Activated T-cell treated with anti-CD3 and anti-CD28 coated beads, Interleukin-2, amount 50 U/mL, for 72 hours (primary cell): ENCODE measurements at regions not wholly inside any gene's neighbourhood (a gene's known extent, or its start where the extent isn't known, plus 50 kb on each side); places are given as distances from the start of the nearest gene placed in this dataset.
A peak's percentile ranks its signal among the peaks of the same experiment; 100 is the strongest.

Experiments
- ATAC-seq, 2 donors: fragments of 150-1000 bp; cut with Tn5 transposase; replicated peaks in 1 of 2; 2 replicates each; pipeline ENCODE4 v1.10.0; 2021; ENCODE audit warnings: moderate library complexity in 2 of 2, mild to moderate bottlenecking in 1 of 2
- DNase-seq, 2 donors: peaks; one replicate each; pipeline ENCODE4 v3.0.0; 2021 to 2022; ENCODE audit warnings: mixed read lengths in 1 of 2
- H3K27ac Mint-ChIP-seq: one replicate; pipeline ENCODE4 v1.8.0; 2022; ENCODE audit warnings: mild to moderate bottlenecking, moderate library complexity, mixed read lengths
- H3K27me3 Mint-ChIP-seq: one replicate; pipeline ENCODE4 v1.8.0; 2022; ENCODE audit warnings: low read depth, mixed read lengths
- H3K36me3 Mint-ChIP-seq, 2 donors: one replicate each; pipeline ENCODE4 v1.8.0; 2022; ENCODE audit warnings: mixed read lengths in 2 of 2, mild to moderate bottlenecking in 1 of 2; ENCODE audit not compliant: insufficient read depth in 2 of 2
- H3K4me1 Mint-ChIP-seq: one replicate; pipeline ENCODE4 v1.8.0; 2022; ENCODE audit warnings: low read depth, mixed read lengths
- H3K4me3 Mint-ChIP-seq, 2 donors: one replicate each; pipeline ENCODE4 v1.8.0; 2022; ENCODE audit warnings: mild to moderate bottlenecking in 2 of 2, mixed read lengths in 2 of 2, moderate library complexity in 2 of 2
- H3K9me3 Mint-ChIP-seq, 2 donors: one replicate each; pipeline ENCODE4 v1.8.0; 2022; ENCODE audit warnings: mixed read lengths in 2 of 2

- no peaks in the 10 kb centered on the region for H3K4me1 Mint-ChIP-seq
Observed at GRCh38 chr2:45167920-45168629, 158.8 kb upstream of the SIX2 start.

DNA sequence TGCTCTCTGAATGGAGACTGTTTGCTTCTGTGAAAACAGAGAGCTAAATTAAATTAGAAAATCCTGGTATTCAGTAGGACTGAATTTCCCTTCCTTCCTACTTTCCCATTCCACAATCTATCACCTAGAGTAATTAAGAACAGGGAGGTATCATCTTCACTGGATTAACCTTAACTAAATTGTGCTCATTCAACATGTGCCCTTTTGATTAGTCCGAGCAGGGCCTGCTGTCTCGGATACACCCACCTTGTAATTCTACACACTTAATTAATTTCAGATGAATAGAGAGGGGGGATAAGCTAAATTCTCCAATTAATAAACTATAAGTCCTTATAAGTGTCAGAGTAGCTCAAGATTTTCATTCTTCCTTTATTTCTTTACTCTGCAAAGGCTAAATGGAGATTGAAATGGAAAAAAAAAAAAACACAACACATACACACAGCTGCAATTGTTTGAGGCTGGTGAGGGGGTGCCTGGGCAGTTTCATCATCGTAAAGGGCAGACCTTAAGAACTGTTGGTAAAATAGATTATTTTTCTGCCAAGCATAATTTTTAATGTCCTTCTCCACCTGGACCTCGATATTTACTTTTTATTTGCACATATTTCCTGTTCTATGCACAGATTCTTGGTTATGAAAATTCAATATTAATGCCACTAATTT, 157.1 kb upstream of the SIX2 start:
- Mint-ChIP-seq H3K27me3 (peaks cover 80% of the 10 kb centered on the region), H3K9me3 (no peaks in the 10 kb centered on the region), H3K4me1 (no peaks in the 10 kb centered on the region), H3K36me3 (no peaks in the 10 kb centered on the region), H3K4me3 (no peak overlapping the region), H3K27ac (no peak overlapping the region)
- DNase-seq (no peak), ATAC-seq (no peak)

More at GRCh38 chr2:45167920-45168629, 158.8 kb upstream of the SIX2 start:
- Mint-ChIP-seq H3K9me3 (no peaks in the 10 kb centered on the region), H3K4me3 (peak overlapping the region; percentile 79 to 86), H3K36me3 (no peaks in the 10 kb centered on the region), H3K27ac (no peak overlapping the region), H3K27me3 (peaks cover 81% of the 10 kb centered on the region)
- DNase-seq (no peak), ATAC-seq (no peak)

- peaks cover 70% of the 10 kb centered on the region for H3K27me3 Mint-ChIP-seq
- H3K4me1 Mint-ChIP-seq: no peaks in the 10 kb centered on the region
- ATAC-seq (no peak), DNase-seq (no peak)
- H3K4me3 Mint-ChIP-seq: no peak overlapping the region
- no peak overlapping the region for H3K27ac Mint-ChIP-seq
- H3K36me3 Mint-ChIP-seq: no peaks in the 10 kb centered on the region
- no peaks in the 10 kb centered on the region for H3K9me3 Mint-ChIP-seq
Observed at GRCh38 chr2:45162711-45163110, 153.5 kb upstream of the SIX2 start.

DNA sequence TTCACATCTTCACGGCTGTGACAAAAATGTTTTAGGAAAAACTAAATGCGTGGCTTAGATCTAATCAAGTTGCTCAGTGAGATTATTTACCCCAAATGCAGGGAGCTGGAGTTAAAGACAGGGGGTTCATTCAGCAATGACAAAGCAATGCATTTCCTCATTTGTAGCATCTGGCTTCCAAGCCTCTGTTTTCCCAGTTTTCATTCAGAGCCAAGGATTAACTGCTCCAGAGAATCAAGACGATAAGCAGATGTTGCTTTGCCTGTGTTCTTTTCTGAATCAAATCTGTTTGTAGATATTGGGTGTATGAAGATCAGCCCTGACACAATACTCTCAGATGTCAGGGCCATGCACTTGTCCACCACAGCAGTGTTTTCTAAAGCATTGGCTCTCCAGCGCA, 147.4 kb upstream of the SIX2 start:
- Mint-ChIP-seq H3K36me3 (no peaks in the 10 kb centered on the region), H3K4me1 (no peaks in the 10 kb centered on the region), H3K9me3 (no peaks in the 10 kb centered on the region), H3K4me3 (no peak overlapping the region), H3K27ac (no peak overlapping the region), H3K27me3 (peaks cover 33% of the 10 kb centered on the region)
- ATAC-seq: no peak
- DNase-seq: no peak

DNA sequence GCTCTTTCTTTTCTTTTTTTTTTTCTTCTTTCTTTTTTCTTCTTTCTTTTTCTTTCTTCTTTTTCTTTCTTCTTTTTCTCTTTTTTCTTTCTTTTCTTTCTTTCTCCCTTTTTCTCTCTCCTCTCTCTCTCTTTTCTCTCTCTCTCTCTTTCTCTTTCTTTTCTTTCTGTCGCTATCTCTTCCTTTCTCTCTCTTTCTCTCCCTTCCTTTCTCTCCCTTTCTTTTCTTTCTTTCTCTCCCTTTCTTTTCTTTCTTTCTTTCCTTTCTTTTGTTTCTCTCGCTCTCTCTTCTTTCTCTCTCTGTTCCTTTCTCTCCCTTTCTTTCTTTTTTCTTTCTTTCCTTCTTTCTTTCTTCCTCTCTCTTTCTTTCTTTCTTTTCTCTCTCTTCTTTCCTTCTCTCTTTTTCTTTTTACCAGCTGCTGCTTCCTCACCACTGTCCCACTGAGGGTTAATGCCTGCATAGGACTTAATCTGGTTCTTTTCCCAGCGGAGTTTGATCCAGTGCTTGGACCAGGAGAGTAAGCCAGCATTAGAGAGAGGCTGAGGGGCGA, 145.4 kb upstream of the SIX2 start:
- Mint-ChIP-seq H3K36me3 (no peaks in the 10 kb centered on the region), H3K27ac (peak overlapping the region; percentile 54), H3K9me3 (no peaks in the 10 kb centered on the region), H3K4me3 (no peak overlapping the region), H3K27me3 (peaks cover 26% of the 10 kb centered on the region), H3K4me1 (no peaks in the 10 kb centered on the region)
- ATAC-seq (no peak), DNase-seq (no peak)

DNA sequence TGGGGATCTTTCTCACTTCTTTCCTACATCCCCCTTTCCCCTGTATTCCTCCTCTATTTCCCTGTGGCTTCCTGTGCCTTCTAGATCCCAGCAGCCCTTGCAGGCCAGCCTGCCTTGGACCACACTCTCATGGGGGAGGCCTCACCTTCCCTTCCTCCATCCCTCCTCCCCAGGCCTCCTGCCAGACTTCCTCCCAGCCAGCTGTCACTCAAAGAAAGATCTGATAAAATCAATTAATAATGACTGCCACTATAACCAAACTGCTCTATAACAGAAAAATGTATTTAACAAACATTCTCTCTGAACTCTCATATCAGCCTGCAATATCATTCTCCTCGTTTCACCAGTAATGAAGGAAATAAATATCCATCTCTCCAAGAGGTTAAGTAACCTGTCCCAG, 144.9 kb upstream of the SIX2 start:
- no peak overlapping the region for H3K4me3 Mint-ChIP-seq
- no peaks in the 10 kb centered on the region for H3K4me1 Mint-ChIP-seq
- DNase-seq (no peak), ATAC-seq (no peak)
- no peaks in the 10 kb centered on the region for H3K36me3 Mint-ChIP-seq
- no peak overlapping the region for H3K27ac Mint-ChIP-seq
- H3K9me3 Mint-ChIP-seq: no peaks in the 10 kb centered on the region
- H3K27me3 Mint-ChIP-seq: peaks cover 26% of the 10 kb centered on the region

- H3K27me3 Mint-ChIP-seq: peaks cover 30% of the 10 kb centered on the region
- no peaks in the 10 kb centered on the region for H3K9me3 Mint-ChIP-seq
- DNase-seq: no peak
- H3K4me1 Mint-ChIP-seq: no peaks in the 10 kb centered on the region
- no peak overlapping the region for H3K27ac Mint-ChIP-seq
- no peaks in the 10 kb centered on the region for H3K36me3 Mint-ChIP-seq
- H3K4me3 Mint-ChIP-seq: no peak overlapping the region
- no peak for ATAC-seq
Observed at GRCh38 chr2:45153121-45153520, 143.9 kb upstream of the SIX2 start.

GRCh38 chr2:45152691-45153090, 143.4 kb upstream of the SIX2 start:
- Mint-ChIP-seq H3K4me3 (no peak overlapping the region), H3K9me3 (no peaks in the 10 kb centered on the region), H3K36me3 (no peaks in the 10 kb centered on the region), H3K4me1 (no peaks in the 10 kb centered on the region), H3K27ac (no peak overlapping the region), H3K27me3 (peaks cover 28% of the 10 kb centered on the region)
- no peak for DNase-seq
- no peak for ATAC-seq

GRCh38 chr2:45145073-45145899, 136.0 kb upstream of the SIX2 start:
- Mint-ChIP-seq H3K4me3 (no peak overlapping the region), H3K27ac (no peak overlapping the region), H3K27me3 (peaks cover 50% of the 10 kb centered on the region), H3K4me1 (no peaks in the 10 kb centered on the region), H3K9me3 (peaks cover 2 to 4% of the 10 kb centered on the region in 2 donors), H3K36me3 (peaks cover 1 to 3% of the 10 kb centered on the region in 2 donors)
- no peak for ATAC-seq
- DNase-seq: no peak

DNA sequence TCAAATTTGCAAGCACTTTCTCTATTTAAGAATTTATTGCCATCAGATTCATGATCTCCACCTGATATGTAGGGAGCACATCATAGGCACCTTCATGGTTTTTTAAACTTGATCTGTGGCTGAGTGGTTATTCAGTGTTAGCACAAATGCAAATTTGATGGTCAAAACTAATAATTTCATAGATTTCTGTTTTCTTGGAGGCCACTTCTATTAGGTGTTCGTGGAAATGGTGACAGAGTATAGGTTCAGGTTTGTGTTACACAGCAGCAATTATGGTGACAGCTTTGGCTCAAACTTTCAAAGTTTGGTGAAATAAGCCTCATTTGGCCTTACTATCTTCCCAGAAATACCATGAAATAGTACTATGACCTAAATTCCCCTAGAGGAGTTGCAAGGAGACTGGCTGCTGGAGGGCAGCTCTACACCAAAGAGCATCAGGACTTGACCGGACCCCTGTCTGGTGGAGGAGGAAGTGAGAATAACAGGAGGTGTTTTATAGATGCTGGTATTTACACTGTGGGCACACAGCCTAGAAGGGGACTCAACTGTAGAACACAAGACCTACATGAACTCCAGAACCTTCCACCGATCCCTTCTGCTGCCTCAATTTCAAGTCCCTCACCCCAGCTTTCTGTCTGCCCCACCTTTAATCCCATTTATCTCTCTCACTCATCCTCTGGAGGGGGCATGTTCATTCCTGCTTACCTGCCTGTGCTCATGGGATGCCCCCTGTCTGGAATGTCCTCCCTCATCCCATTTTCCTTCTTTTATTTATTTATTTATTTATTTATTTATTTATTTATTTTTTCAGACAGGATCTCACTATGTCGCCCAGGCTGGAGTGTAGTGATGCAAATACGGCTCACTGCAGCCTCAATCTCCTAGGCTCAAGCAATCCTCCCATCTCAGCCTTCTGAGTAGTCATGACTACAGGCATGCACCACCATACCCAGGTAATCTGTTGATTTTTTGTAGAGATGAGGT, 132.9 kb upstream of the SIX2 start:
- H3K27me3 Mint-ChIP-seq: peaks cover 40% of the 10 kb centered on the region
- H3K4me3 Mint-ChIP-seq: no peak overlapping the region

GRCh38 chr2:45140675-45141074, 131.4 kb upstream of the SIX2 start:
- peaks cover 35% of the 10 kb centered on the region for H3K27me3 Mint-ChIP-seq

More for the DNA sequence above, 132.9 kb upstream of the SIX2 start:
- Mint-ChIP-seq H3K9me3 (peaks cover 2 to 4% of the 10 kb centered on the region in 2 donors), H3K4me1 (no peaks in the 10 kb centered on the region), H3K27ac (no peak overlapping the region), H3K36me3 (peaks cover 1 to 3% of the 10 kb centered on the region in 2 donors)
- no peak for ATAC-seq
- no peak for DNase-seq

DNA sequence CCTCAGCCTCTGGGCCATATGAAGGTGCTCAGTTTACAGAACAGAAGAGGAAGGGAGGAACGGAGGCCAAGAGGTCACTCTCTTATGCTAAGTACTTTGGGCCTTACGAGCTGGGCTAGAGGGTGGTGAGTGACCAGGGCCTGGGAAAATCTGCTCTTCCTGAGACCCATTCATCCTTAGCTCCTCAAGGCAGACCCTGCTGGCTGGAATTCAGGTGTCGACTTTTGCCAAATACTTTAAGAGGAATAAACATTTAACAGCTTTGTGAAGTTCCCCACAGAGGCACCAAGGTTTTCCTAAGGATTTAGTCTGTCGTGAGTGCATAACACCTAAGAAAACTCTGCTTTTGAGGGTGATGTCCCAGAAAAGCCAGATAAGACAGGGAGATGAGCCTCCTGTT, 129.7 kb upstream of the SIX2 start:
- DNase-seq (no peak), ATAC-seq (no peak)
- no peaks in the 10 kb centered on the region for H3K9me3 Mint-ChIP-seq
- no peak overlapping the region for H3K27ac Mint-ChIP-seq
- no peaks in the 10 kb centered on the region for H3K36me3 Mint-ChIP-seq
- peaks cover 24% of the 10 kb centered on the region for H3K27me3 Mint-ChIP-seq
- peaks cover 4% of the 10 kb centered on the region for H3K4me1 Mint-ChIP-seq
- no peak overlapping the region for H3K4me3 Mint-ChIP-seq

More at GRCh38 chr2:45140675-45141074, 131.4 kb upstream of the SIX2 start:
- Mint-ChIP-seq H3K27ac (no peak overlapping the region), H3K9me3 (no peaks in the 10 kb centered on the region), H3K4me3 (no peak overlapping the region), H3K4me1 (no peaks in the 10 kb centered on the region), H3K36me3 (peaks cover 0 to under 1% of the 10 kb centered on the region in 2 donors)
- DNase-seq: no peak
- no peak for ATAC-seq
